Posterior cingulate gyrus (tissue), 11 donors: ENCODE measurements at regions not wholly inside any gene's neighbourhood (a gene's known extent, or its start where the extent isn't known, plus 50 kb on each side); places are given as distances from the start of the nearest gene placed in this dataset.

Experiments
- DNase-seq, 10 donors: peaks; one replicate each; pipeline versions ENCODE4 v3.0.0 to v3.0.0-alpha.2; 2020 to 2021; ENCODE audit warnings: mixed read lengths in 3 of 10
- intact Hi-C: fragments of 100-400 bp; cut with DNase I; formaldehyde crosslinking; loops from one replicate; pipeline ENCODE4 v1.15.1; 2023

- DNase-seq, result no peak
- intact Hi-C loops, result no loop called here
These were observed 113.2 kb upstream of the FAM9B start for GRCh38 chrX:9147086-9147485.

- no peak for DNase-seq
- intact Hi-C loops, result no loop called here
These were observed 113.8 kb upstream of the FAM9B start for GRCh38 chrX:9147726-9148125.

- DNase-seq, result no peak
- intact Hi-C loops, result no loop called here
These were observed 114.9 kb upstream of the FAM9B start for GRCh38 chrX:9148615-9149399.

GRCh38 chrX:9149501-9150245, 115.7 kb upstream of the FAM9B start:
- no peak for DNase-seq
- intact Hi-C loops, result no loop called here

GRCh38 chrX:9151772-9152307, 117.9 kb upstream of the FAM9B start:
- intact Hi-C loops, result no loop called here
- no peak for DNase-seq

GRCh38 chrX:9153300-9153699, 119.4 kb upstream of the FAM9B start:
- intact Hi-C loops, result no loop called here

GRCh38 chrX:9158611-9159010, 124.7 kb upstream of the FAM9B start:
- no peak for DNase-seq
- intact Hi-C loops, result no loop called here

More at GRCh38 chrX:9153300-9153699, 119.4 kb upstream of the FAM9B start:
- no peak for DNase-seq

GRCh38 chrX:9160698-9161329, 126.9 kb upstream of the FAM9B start:
- DNase-seq, result no peak
- intact Hi-C loops, result no loop called here

GRCh38 chrX:9162698-9163097, 128.8 kb upstream of the FAM9B start:
- intact Hi-C loops, result no loop called here
- DNase-seq, result no peak

- DNase-seq, result no peak
- intact Hi-C loops, result no loop called here
These were observed 129.3 kb upstream of the FAM9B start for GRCh38 chrX:9163214-9163709.

GRCh38 chrX:9164086-9164485, 130.2 kb upstream of the FAM9B start:
- no peak for DNase-seq
- intact Hi-C loops, result no loop called here

GRCh38 chrX:9164533-9165426, 130.9 kb upstream of the FAM9B start:
- no peak for DNase-seq
- intact Hi-C loops, result no loop called here

GRCh38 chrX:9166584-9166944, 132.6 kb upstream of the FAM9B start:
- no peak for DNase-seq

GRCh38 chrX:9171841-9172463, 138.0 kb upstream of the FAM9B start:
- DNase-seq, result no peak
- intact Hi-C loops, result no loop called here

More at GRCh38 chrX:9166584-9166944, 132.6 kb upstream of the FAM9B start:
- intact Hi-C loops, result no loop called here

- DNase-seq, result no peak
- intact Hi-C loops, result no loop called here
These were observed 138.5 kb upstream of the FAM9B start for GRCh38 chrX:9172464-9172850.

- DNase-seq, result no peak
- intact Hi-C loops, result no loop called here
These were observed 146.7 kb upstream of the FAM9B start for GRCh38 chrX:9180623-9181022.

- no peak for DNase-seq
- intact Hi-C loops, result no loop called here
These were observed 148.1 kb upstream of the FAM9B start for GRCh38 chrX:9182041-9182440.

- intact Hi-C loops, result no loop called here
- no peak for DNase-seq
These were observed 149.6 kb upstream of the FAM9B start for GRCh38 chrX:9183481-9183880.

GRCh38 chrX:9184211-9184610, 150.3 kb upstream of the FAM9B start:
- DNase-seq, result no peak
- intact Hi-C loops, result no loop called here

- intact Hi-C loops, result no loop called here
- no peak for DNase-seq
These were observed 154.2 kb upstream of the FAM9B start for GRCh38 chrX:9188117-9188516.
